ENCODE measurements at regions not wholly inside any gene's neighbourhood (a gene's known extent, or its start where the extent isn't known, plus 50 kb on each side); places are given as distances from the start of the nearest gene placed in this dataset.

- TF ChIP-seq ZNF143 (CRISPR knock-in tag; IDR thresholded peaks at IDR 0.05) (no peak), ZBTB17 (CRISPR knock-in tag; IDR thresholded peaks at IDR 0.05) (no peak), GTF2E2 (tag; IDR thresholded peaks at IDR 0.05) (no peak), BRD4 (IDR thresholded peaks at IDR 0.05) (no peak), STAT5A (IDR thresholded peaks at IDR 0.05; ENCODE audit: borderline replicate concordance, low read length) (no peak)
Observed at GRCh38 chr15:97052513-97052912, 722.0 kb downstream of the NR2F2 start (continued).

GRCh38 chr15:97053635-97054034 is 723.1 kb downstream of the NR2F2 start:
- DNase-seq (ENCODE audit: extremely low read depth in 1 of 4, low spot score in 3 of 4) (no peak), FAIRE-seq (no peak), ATAC-seq (no peak)
- Histone ChIP-seq H3K27ac (ENCODE audit: extremely low read depth, low read depth, low read length) (no peak overlapping the region), H3K27me3 (ENCODE audit: control insufficient read depth in 2 of 2, insufficient read depth in 2 of 2, low read length in 2 of 2) (no peaks in the 10 kb centered on the region), H3K36me3 (ENCODE audit: control insufficient read depth, insufficient read depth, low read length) (no peaks in the 10 kb centered on the region), H3K9me1 (ENCODE audit: control insufficient read depth, insufficient read depth, low read length) (no peaks in the 10 kb centered on the region), H3K9ac (ENCODE audit: insufficient read depth in 1 of 2, low read depth in 2 of 2, low read length in 2 of 2) (no peak overlapping the region), H3K4me1 (replicated peaks in 1 of 2; ENCODE audit: control insufficient read depth in 2 of 2, insufficient read depth in 2 of 2, low read length in 2 of 2) (no peaks in the 10 kb centered on the region), H3K4me3 (no peak overlapping the region), H3K79me2 (ENCODE audit: control insufficient read depth, insufficient read depth, low read length) (no peaks in the 10 kb centered on the region), H4K20me1 (replicated peaks; ENCODE audit: control insufficient read depth, insufficient read depth, low read length) (no peaks in the 10 kb centered on the region), H3K4me2 (ENCODE audit: insufficient read depth, low read length) (no peak overlapping the region), H2AFZ (ENCODE audit: low read depth, low read length) (no peak overlapping the region), H3K9me3 (replicated peaks; ENCODE audit: control insufficient read depth, insufficient read depth, low read depth, low read length) (no peaks in the 10 kb centered on the region)
- POLR2A ChIA-PET, result no interaction called here
- 0% methylated on average over 2 of the region's 2 CpGs for WGBS (ENCODE audit: insufficient coverage, low coverage, missing lambda C conversion rate)
- no TSS peak for BruUV-seq (replicated peaks)
- intact Hi-C loops (cut with micrococcal nuclease) (no loop called here), in situ Hi-C loops (cut with MboI) (no loop called here)
- CTCF ChIA-PET (ENCODE audit: low intra/inter-chr PET ratio), result no interaction called here
- TF ChIP-seq PCBP2 (IDR thresholded peaks at IDR 0.05; ENCODE audit: low read depth, low read length, poor library complexity, severe bottlenecking), result no peak
- no peak for TF ChIP-seq CBX3 (IDR thresholded peaks at IDR 0.05; ENCODE audit: borderline replicate concordance in 1 of 2, low read length in 2 of 2)
- TF ChIP-seq MECOM (CRISPR knock-in tag; IDR thresholded peaks at IDR 0.05), result no peak
- TF ChIP-seq MTA1 (IDR thresholded peaks at IDR 0.05; ENCODE audit: borderline replicate concordance), result no peak
- no peak for TF ChIP-seq GABPB1 (CRISPR knock-in tag; IDR thresholded peaks at IDR 0.05)
- no peak for TF ChIP-seq NR2F6 (CRISPR knock-in tag; IDR thresholded peaks at IDR 0.05)
- TF ChIP-seq ZNF121 (CRISPR knock-in tag; conservative IDR thresholded peaks at IDR 0.05), result no peak
- no peak for TF ChIP-seq FOXA3 (CRISPR knock-in tag; conservative IDR thresholded peaks at IDR 0.05 in 1 of 2, IDR thresholded peaks at IDR 0.05 in 1 of 2)
- no peak for TF ChIP-seq ZNF212 (CRISPR knock-in tag; IDR thresholded peaks at IDR 0.05)
- TF ChIP-seq NR2C1 (IDR thresholded peaks at IDR 0.05), result no peak
- no peak for TF ChIP-seq NR2C1 (tag; IDR thresholded peaks at IDR 0.05)
- no peak for TF ChIP-seq PBX2 (CRISPR knock-in tag; IDR thresholded peaks at IDR 0.05; ENCODE audit: low read depth)
- TF ChIP-seq PBX2 (tag; conservative IDR thresholded peaks at IDR 0.05; ENCODE audit: low read depth), result no peak
- TF ChIP-seq ZNF174 (CRISPR knock-in tag; IDR thresholded peaks at IDR 0.05), result no peak
- TF ChIP-seq GABPA (tag; conservative IDR thresholded peaks at IDR 0.05; ENCODE audit: low read depth), result no peak
- no peak for TF ChIP-seq POU5F1 (IDR thresholded peaks at IDR 0.05; ENCODE audit: borderline replicate concordance, low read depth, low read length, partially characterized antibody)
- TF ChIP-seq ZBTB34 (CRISPR knock-in tag; IDR thresholded peaks at IDR 0.05), result no peak

Measured in K562 (cell line).